ENCODE measurements at regions not wholly inside any gene's neighbourhood (a gene's known extent, or its start where the extent isn't known, plus 50 kb on each side); places are given as distances from the start of the nearest gene placed in this dataset.

DNA sequence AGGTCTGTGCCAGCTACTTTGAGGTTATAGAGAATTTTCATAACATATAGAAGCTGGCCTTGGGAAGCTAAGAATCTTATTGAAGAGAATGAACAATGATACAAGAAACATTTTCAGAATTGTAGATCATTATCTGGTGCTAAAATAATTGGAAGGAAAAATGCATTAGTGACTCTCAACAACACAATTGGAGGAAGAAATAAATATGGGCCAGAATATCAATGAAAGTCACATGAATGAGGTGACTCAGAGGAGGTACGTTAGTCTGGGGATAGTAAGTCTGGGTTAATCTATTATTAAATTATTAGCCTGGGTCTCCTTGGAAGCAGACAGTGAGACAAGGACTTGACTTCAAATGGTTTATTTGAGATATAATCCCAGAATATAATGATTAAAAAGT is 529.3 kb upstream of the SLIT2 start:
- TF ChIP-seq, protein P1, sequence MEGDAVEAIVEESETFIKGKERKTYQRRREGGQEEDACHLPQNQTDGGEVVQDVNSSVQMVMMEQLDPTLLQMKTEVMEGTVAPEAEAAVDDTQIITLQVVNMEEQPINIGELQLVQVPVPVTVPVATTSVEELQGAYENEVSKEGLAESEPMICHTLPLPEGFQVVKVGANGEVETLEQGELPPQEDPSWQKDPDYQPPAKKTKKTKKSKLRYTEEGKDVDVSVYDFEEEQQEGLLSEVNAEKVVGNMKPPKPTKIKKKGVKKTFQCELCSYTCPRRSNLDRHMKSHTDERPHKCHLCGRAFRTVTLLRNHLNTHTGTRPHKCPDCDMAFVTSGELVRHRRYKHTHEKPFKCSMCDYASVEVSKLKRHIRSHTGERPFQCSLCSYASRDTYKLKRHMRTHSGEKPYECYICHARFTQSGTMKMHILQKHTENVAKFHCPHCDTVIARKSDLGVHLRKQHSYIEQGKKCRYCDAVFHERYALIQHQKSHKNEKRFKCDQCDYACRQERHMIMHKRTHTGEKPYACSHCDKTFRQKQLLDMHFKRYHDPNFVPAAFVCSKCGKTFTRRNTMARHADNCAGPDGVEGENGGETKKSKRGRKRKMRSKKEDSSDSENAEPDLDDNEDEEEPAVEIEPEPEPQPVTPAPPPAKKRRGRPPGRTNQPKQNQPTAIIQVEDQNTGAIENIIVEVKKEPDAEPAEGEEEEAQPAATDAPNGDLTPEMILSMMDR (IDR thresholded peaks at IDR 0.05), result no peak
- TF ChIP-seq POLR2A (IDR thresholded peaks at IDR 0.05), result no peak

Measured in heart left ventricle (tissue), 13 donors.